ENCODE measurements at regions not wholly inside any gene's neighbourhood (a gene's known extent, or its start where the extent isn't known, plus 50 kb on each side); places are given as distances from the start of the nearest gene placed in this dataset.

- Mint-ChIP-seq H3K27me3 (no peaks in the 10 kb centered on the region), H3K4me1 (no peaks in the 10 kb centered on the region), H3K9me3 (no peaks in the 10 kb centered on the region), H3K4me3 (no peak overlapping the region), H3K27ac (no peak overlapping the region), H3K36me3 (ENCODE audit: low read depth) (no peaks in the 10 kb centered on the region)
- ATAC-seq (ENCODE audit: low read depth) (no peak), DNase-seq (no peak)
- CTCF ChIA-PET, result no interaction called here
- TF ChIP-seq, protein P1, sequence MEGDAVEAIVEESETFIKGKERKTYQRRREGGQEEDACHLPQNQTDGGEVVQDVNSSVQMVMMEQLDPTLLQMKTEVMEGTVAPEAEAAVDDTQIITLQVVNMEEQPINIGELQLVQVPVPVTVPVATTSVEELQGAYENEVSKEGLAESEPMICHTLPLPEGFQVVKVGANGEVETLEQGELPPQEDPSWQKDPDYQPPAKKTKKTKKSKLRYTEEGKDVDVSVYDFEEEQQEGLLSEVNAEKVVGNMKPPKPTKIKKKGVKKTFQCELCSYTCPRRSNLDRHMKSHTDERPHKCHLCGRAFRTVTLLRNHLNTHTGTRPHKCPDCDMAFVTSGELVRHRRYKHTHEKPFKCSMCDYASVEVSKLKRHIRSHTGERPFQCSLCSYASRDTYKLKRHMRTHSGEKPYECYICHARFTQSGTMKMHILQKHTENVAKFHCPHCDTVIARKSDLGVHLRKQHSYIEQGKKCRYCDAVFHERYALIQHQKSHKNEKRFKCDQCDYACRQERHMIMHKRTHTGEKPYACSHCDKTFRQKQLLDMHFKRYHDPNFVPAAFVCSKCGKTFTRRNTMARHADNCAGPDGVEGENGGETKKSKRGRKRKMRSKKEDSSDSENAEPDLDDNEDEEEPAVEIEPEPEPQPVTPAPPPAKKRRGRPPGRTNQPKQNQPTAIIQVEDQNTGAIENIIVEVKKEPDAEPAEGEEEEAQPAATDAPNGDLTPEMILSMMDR (IDR thresholded peaks at IDR 0.05), result no peak
- intact Hi-C loops (cut with micrococcal nuclease), result no loop called here
- POLR2A ChIA-PET, result no interaction called here
Measured at GRCh38 chr4:24722026-24722568, 73.3 kb upstream of the SOD3 start.

GRCh38 chr4:24727390-24728224, 67.8 kb upstream of the SOD3 start:
- no peak overlapping the region for H3K27ac Mint-ChIP-seq
- no peak for DNase-seq

GRCh38 chr4:24729119-24729730, 66.1 kb upstream of the SOD3 start:
- no peaks in the 10 kb centered on the region for H3K4me1 Mint-ChIP-seq
- H3K4me3 Mint-ChIP-seq, result no peak overlapping the region
- ATAC-seq (ENCODE audit: low read depth), result no peak
- H3K36me3 Mint-ChIP-seq (ENCODE audit: low read depth), result no peaks in the 10 kb centered on the region
- no peak overlapping the region for H3K27ac Mint-ChIP-seq
- DNase-seq, result no peak
- ChIA-PET POLR2A (no interaction called here), CTCF (no interaction called here)
- H3K9me3 Mint-ChIP-seq, result no peaks in the 10 kb centered on the region
- TF ChIP-seq, protein P1 (IDR thresholded peaks at IDR 0.05), result no peak
- H3K27me3 Mint-ChIP-seq, result no peaks in the 10 kb centered on the region
- intact Hi-C loops (cut with micrococcal nuclease), result no loop called here

More at GRCh38 chr4:24727390-24728224, 67.8 kb upstream of the SOD3 start:
- no peaks in the 10 kb centered on the region for H3K36me3 Mint-ChIP-seq (ENCODE audit: low read depth)
- H3K4me3 Mint-ChIP-seq, result no peak overlapping the region
- ATAC-seq (ENCODE audit: low read depth), result no peak
- H3K4me1 Mint-ChIP-seq, result no peaks in the 10 kb centered on the region
- CTCF ChIA-PET, result no interaction called here
- intact Hi-C loops (cut with micrococcal nuclease), result no loop called here
- no peaks in the 10 kb centered on the region for H3K27me3 Mint-ChIP-seq
- H3K9me3 Mint-ChIP-seq, result no peaks in the 10 kb centered on the region
- POLR2A ChIA-PET, result no interaction called here
- TF ChIP-seq, protein P1 (IDR thresholded peaks at IDR 0.05), result no peak

DNA sequence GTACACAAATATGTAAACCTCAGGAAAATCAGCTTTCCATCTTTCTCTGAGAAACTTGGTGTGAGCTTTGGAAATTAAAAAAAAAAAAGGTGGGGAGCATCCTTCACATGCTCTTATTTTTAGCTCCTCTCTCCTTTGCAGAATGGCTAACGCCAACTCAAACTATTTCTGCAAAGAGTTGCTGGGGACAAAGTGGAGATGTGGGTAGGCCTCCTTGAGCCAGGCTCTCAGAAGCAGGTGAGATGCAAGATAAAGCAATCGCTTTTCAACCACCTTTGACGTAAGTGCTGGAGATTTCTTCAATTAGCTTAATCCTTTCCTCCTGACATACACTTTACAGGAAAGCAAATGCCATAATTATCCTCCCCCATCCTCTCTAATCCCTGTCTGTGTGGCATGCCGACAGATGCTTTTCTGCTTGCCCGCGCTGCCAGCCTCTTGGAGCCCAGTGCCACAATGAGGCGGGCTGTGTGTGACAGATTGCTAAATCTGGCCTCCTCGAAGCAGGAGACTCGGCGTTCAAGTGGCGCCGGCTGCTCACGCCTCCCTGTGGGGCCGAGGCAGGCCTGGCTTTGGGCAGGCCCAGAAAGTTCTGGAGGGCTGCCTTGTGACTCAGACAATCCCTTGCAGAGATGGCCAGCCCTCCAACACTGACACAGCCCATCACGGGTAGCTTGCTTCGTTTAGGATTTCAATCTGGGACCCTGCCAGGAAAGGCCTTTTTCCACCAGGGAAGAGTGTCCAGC, 64.9 kb upstream of the SOD3 start:
- intact Hi-C loops (cut with micrococcal nuclease), result no loop called here
- no peaks in the 10 kb centered on the region for H3K9me3 Mint-ChIP-seq
- CTCF ChIA-PET, result no interaction called here
- no peak overlapping the region for H3K27ac Mint-ChIP-seq
- DNase-seq, result no peak
- POLR2A ChIA-PET, result no interaction called here
- no peaks in the 10 kb centered on the region for H3K36me3 Mint-ChIP-seq (ENCODE audit: low read depth)
- no peak overlapping the region for H3K4me3 Mint-ChIP-seq
- no peak for ATAC-seq (ENCODE audit: low read depth)
- TF ChIP-seq, protein P1 (IDR thresholded peaks at IDR 0.05), result no peak
- H3K4me1 Mint-ChIP-seq, result no peaks in the 10 kb centered on the region
- H3K27me3 Mint-ChIP-seq, result no peaks in the 10 kb centered on the region

- ChIA-PET POLR2A (no interaction called here), CTCF (no interaction called here)
- no peak overlapping the region for H3K4me3 Mint-ChIP-seq
- TF ChIP-seq, protein P1 (IDR thresholded peaks at IDR 0.05), result no peak
- no peaks in the 10 kb centered on the region for H3K27me3 Mint-ChIP-seq
- no peak overlapping the region for H3K27ac Mint-ChIP-seq
- no peaks in the 10 kb centered on the region for H3K36me3 Mint-ChIP-seq (ENCODE audit: low read depth)
- peaks cover 4% of the 10 kb centered on the region for H3K9me3 Mint-ChIP-seq
- no peak for DNase-seq
- intact Hi-C loops (cut with micrococcal nuclease), result no loop called here
- ATAC-seq (ENCODE audit: low read depth), result no peak
- H3K4me1 Mint-ChIP-seq, result no peaks in the 10 kb centered on the region
Measured at GRCh38 chr4:24731448-24731847, 63.9 kb upstream of the SOD3 start.

Data from activated B cell treated with CpG ODN at 0.5 μM for 24 hours (primary cell).